Tibial nerve (tissue), 4 donors: ENCODE measurements at regions not wholly inside any gene's neighbourhood (a gene's known extent, or its start where the extent isn't known, plus 50 kb on each side); places are given as distances from the start of the nearest gene placed in this dataset.

ENCODE experiments used
- EP300 ChIP-seq, 2 donors: sonication (generic); formaldehyde crosslinking; IDR thresholded peaks; one replicate each; pipeline ENCODE4 v1.6.1; 2017; ENCODE audit warnings: antibody characterized with exemption in 2 of 2, mild to moderate bottlenecking in 1 of 2
- POLR2A ChIP-seq, 2 donors: fragments of 450-650 bp; IDR thresholded peaks; one replicate each; pipeline ENCODE4 v1.6.1; 2017; ENCODE audit warnings: antibody characterized with exemption in 2 of 2, mild to moderate bottlenecking in 2 of 2, moderate library complexity in 2 of 2
- TF ChIP-seq, protein P1 (sequence below), 5 experiments: fragments of 200-600 bp in 3 of 5; fragments of 450-650 bp in 2 of 5; sonication (generic) in 3 of 5; IDR thresholded peaks; one replicate each; pipeline ENCODE4 v1.5.1; 2016 to 2019; ENCODE audit warnings: antibody characterized with exemption in 5 of 5, mild to moderate bottlenecking in 3 of 5, moderate library complexity in 2 of 5

DNA sequence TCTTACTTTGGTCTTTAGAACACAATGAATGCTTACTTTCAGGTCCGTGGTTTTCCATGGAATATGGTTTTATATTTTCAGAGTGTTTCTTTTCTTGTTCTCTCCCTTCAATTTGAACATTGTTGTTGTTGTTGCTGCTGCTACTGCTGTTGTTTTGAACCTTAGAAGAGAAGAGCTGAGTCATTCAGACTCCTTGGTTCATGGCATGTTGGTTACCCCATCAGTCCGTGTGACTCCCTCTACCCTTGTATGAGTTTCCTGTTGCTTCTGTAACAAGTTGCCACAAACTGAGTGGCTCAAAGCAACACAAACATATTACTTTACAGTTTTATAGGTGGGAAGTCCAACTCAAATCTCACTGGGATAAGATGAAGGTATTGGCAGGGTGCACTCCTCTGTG lies 511.0 kb downstream of the INSC start:
- no peak for TF ChIP-seq POLR2A (IDR thresholded peaks at IDR 0.05)
- no peak for TF ChIP-seq EP300 (IDR thresholded peaks at IDR 0.05)
- TF ChIP-seq, protein P1, sequence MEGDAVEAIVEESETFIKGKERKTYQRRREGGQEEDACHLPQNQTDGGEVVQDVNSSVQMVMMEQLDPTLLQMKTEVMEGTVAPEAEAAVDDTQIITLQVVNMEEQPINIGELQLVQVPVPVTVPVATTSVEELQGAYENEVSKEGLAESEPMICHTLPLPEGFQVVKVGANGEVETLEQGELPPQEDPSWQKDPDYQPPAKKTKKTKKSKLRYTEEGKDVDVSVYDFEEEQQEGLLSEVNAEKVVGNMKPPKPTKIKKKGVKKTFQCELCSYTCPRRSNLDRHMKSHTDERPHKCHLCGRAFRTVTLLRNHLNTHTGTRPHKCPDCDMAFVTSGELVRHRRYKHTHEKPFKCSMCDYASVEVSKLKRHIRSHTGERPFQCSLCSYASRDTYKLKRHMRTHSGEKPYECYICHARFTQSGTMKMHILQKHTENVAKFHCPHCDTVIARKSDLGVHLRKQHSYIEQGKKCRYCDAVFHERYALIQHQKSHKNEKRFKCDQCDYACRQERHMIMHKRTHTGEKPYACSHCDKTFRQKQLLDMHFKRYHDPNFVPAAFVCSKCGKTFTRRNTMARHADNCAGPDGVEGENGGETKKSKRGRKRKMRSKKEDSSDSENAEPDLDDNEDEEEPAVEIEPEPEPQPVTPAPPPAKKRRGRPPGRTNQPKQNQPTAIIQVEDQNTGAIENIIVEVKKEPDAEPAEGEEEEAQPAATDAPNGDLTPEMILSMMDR (IDR thresholded peaks at IDR 0.05): no peak
